ENCODE measurements at regions not wholly inside any gene's neighbourhood (a gene's known extent, or its start where the extent isn't known, plus 50 kb on each side); places are given as distances from the start of the nearest gene placed in this dataset.
A peak's percentile ranks its signal among the peaks of the same experiment; 100 is the strongest.
"Not testable (repeated sequence)": the region's sequence is repeated elsewhere in the genome, so short reads cannot be mapped to it uniquely, and the experiment has no call there.

GRCh38 chr1:221274373-221274772 lies 395.1 kb downstream of the HLX start:
- peak; percentile 99 for DNase-seq
- no peak for TF ChIP-seq CTCF (IDR thresholded peaks at IDR 0.05; ENCODE audit: low read depth, low read length)
- peak overlapping the region; percentile 74 for H3K27ac ChIP-seq
- no peaks in the 10 kb centered on the region for H3K9me3 ChIP-seq (ENCODE audit: severe bottlenecking)
- H3K27me3 ChIP-seq (ENCODE audit: insufficient read depth, low read depth, severe bottlenecking): no peaks in the 10 kb centered on the region
- H3K4me3 ChIP-seq (ENCODE audit: low read depth, low read length): no peak overlapping the region
- H3K36me3 ChIP-seq: no peaks in the 10 kb centered on the region

- H3K4me3 ChIP-seq (ENCODE audit: low read depth, low read length): no peak overlapping the region
- H3K27me3 ChIP-seq (ENCODE audit: insufficient read depth, low read depth, severe bottlenecking): no peaks in the 10 kb centered on the region
- no peaks in the 10 kb centered on the region for H3K36me3 ChIP-seq
- no peak for DNase-seq
- TF ChIP-seq CTCF (IDR thresholded peaks at IDR 0.05; ENCODE audit: low read depth, low read length): no peak
- no peak overlapping the region for H3K27ac ChIP-seq
- H3K9me3 ChIP-seq (ENCODE audit: severe bottlenecking): no peaks in the 10 kb centered on the region
Measured at GRCh38 chr1:221276896-221277409, 397.7 kb downstream of the HLX start.

- DNase-seq: no peak
- Histone ChIP-seq H3K27ac (no peak overlapping the region), H3K9me3 (ENCODE audit: severe bottlenecking) (no peaks in the 10 kb centered on the region), H3K4me3 (ENCODE audit: low read depth, low read length) (no peak overlapping the region), H3K27me3 (ENCODE audit: insufficient read depth, low read depth, severe bottlenecking) (no peaks in the 10 kb centered on the region), H3K36me3 (no peaks in the 10 kb centered on the region)
- no peak for TF ChIP-seq CTCF (IDR thresholded peaks at IDR 0.05; ENCODE audit: low read depth, low read length)
Measured at GRCh38 chr1:221279146-221279545, 399.9 kb downstream of the HLX start.

- no peak overlapping the region for H3K4me3 ChIP-seq (ENCODE audit: low read depth, low read length)
- no peak overlapping the region for H3K27ac ChIP-seq
- DNase-seq: no peak
- H3K9me3 ChIP-seq (ENCODE audit: severe bottlenecking): no peaks in the 10 kb centered on the region
- no peak for TF ChIP-seq CTCF (IDR thresholded peaks at IDR 0.05; ENCODE audit: low read depth, low read length)
- no peaks in the 10 kb centered on the region for H3K36me3 ChIP-seq
- no peaks in the 10 kb centered on the region for H3K27me3 ChIP-seq (ENCODE audit: insufficient read depth, low read depth, severe bottlenecking)
Measured at GRCh38 chr1:221283532-221283931, 404.3 kb downstream of the HLX start.

- TF ChIP-seq CTCF (IDR thresholded peaks at IDR 0.05; ENCODE audit: low read depth, low read length): no peak
- no peak overlapping the region for H3K4me3 ChIP-seq (ENCODE audit: low read depth, low read length)
- DNase-seq: no peak
- no peaks in the 10 kb centered on the region for H3K36me3 ChIP-seq
- no peak overlapping the region for H3K27ac ChIP-seq
- no peaks in the 10 kb centered on the region for H3K9me3 ChIP-seq (ENCODE audit: severe bottlenecking)
- no peaks in the 10 kb centered on the region for H3K27me3 ChIP-seq (ENCODE audit: insufficient read depth, low read depth, severe bottlenecking)
Measured at GRCh38 chr1:221284028-221284427, 404.8 kb downstream of the HLX start.

GRCh38 chr1:221284991-221285390 lies 405.7 kb downstream of the HLX start:
- not testable (repeated sequence) for H3K36me3 ChIP-seq; H3K9me3 ChIP-seq (ENCODE audit: severe bottlenecking); H3K27ac ChIP-seq; H3K4me3 ChIP-seq (ENCODE audit: low read depth, low read length); DNase-seq; H3K27me3 ChIP-seq (ENCODE audit: insufficient read depth, low read depth, severe bottlenecking)

GRCh38 chr1:221285458-221286210 lies 406.4 kb downstream of the HLX start:
- not testable (repeated sequence) for H3K36me3 ChIP-seq; DNase-seq; H3K9me3 ChIP-seq (ENCODE audit: severe bottlenecking)

More at GRCh38 chr1:221285458-221286210, 406.4 kb downstream of the HLX start:
- not testable (repeated sequence) for H3K27ac ChIP-seq; H3K4me3 ChIP-seq (ENCODE audit: low read depth, low read length); H3K27me3 ChIP-seq (ENCODE audit: insufficient read depth, low read depth, severe bottlenecking)
